OCI-LY3 (cell line): ENCODE measurements at regions not wholly inside any gene's neighbourhood (a gene's known extent, or its start where the extent isn't known, plus 50 kb on each side); places are given as distances from the start of the nearest gene placed in this dataset.

ENCODE experiments used
- EZH2phosphoT487 ChIP-seq: fragments of 200-600 bp; shearing (Covaris generic); IDR thresholded peaks from 2 replicates; pipeline ENCODE4 v1.6.1; 2018; ENCODE audit warnings: antibody characterized with exemption, mixed run types, low read depth
- TF ChIP-seq, protein P1 (sequence below): fragments of 200-600, 300-600 bp; sonication (generic); IDR thresholded peaks from 2 replicates; pipeline ENCODE4 v1.5.1; 2014; ENCODE audit warnings: antibody characterized with exemption, low read length, low read depth

DNA sequence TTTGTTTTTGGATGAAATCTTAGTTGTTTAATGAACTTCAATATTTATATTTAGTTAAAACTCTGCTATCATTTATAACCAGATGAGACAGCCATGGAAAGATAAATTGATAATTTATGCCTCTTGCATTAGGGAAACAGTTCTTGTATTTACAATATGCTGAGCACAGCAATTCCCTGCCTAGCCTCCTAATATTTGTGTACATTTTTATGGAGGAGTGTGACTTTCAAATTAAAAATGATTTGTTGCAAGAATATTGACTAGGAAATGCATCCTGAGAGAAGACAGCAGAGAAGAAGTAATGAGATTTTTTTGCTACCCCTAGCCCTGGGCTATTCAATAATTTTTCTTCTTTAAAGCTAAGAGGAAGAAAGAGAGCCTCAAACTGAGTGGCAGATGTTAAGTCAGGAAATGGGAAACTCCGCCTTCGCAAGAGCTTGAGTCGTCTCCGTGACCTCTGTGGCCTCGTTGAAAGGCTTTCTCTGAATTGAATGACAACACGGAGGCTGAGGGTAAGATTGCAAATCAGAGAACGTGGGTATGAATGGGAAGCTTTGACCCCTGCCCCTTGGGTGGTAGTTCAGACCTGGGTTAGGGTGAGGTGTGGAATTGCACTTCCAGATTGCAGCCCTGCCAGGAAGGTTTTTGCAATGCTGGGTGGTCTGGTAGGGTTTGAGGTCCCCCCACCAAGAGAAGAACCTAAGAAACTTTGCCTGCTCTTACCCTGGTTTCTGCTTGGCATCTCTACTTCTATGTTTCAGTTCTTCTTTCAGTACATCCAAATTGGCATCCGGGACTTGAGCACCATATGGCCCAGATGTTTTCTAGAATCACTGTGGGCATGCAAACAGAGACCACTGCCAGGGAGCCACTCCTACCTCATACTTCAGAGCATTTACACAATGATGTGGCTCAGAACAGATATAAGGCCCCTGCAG is 210.3 kb upstream of the RBMS1 start:
- TF ChIP-seq, protein P1, sequence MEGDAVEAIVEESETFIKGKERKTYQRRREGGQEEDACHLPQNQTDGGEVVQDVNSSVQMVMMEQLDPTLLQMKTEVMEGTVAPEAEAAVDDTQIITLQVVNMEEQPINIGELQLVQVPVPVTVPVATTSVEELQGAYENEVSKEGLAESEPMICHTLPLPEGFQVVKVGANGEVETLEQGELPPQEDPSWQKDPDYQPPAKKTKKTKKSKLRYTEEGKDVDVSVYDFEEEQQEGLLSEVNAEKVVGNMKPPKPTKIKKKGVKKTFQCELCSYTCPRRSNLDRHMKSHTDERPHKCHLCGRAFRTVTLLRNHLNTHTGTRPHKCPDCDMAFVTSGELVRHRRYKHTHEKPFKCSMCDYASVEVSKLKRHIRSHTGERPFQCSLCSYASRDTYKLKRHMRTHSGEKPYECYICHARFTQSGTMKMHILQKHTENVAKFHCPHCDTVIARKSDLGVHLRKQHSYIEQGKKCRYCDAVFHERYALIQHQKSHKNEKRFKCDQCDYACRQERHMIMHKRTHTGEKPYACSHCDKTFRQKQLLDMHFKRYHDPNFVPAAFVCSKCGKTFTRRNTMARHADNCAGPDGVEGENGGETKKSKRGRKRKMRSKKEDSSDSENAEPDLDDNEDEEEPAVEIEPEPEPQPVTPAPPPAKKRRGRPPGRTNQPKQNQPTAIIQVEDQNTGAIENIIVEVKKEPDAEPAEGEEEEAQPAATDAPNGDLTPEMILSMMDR, result no peak
- TF ChIP-seq EZH2phosphoT487, result no peak
